ENCODE measurements at regions not wholly inside any gene's neighbourhood (a gene's known extent, or its start where the extent isn't known, plus 50 kb on each side); places are given as distances from the start of the nearest gene placed in this dataset.
"Not testable (repeated sequence)": the region's sequence is repeated elsewhere in the genome, so short reads cannot be mapped to it uniquely, and the experiment has no call there.

DNA sequence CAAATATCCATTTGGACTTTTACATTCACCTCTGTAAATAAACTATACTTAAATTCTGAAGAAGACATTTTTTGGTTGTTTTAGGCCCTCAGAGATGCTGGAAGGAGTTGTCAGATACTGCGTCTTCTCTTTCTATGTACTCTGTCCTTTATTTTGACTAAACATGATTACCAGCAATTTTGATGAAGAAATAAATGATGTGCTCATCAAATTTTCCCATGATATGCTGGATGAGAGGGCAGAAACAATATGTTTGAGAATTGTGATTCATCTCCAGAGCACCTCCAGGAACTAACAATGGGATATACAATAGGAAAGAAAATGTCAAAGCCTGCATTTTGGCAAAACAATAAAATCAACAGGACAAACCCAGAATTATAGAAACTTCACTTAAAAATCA lies 481.6 kb upstream of the HS3ST5 start:
- Mint-ChIP-seq H3K4me1 (ENCODE audit: low read depth, unreplicated experiment) (no peaks in the 10 kb centered on the region), H3K36me3 (ENCODE audit: unreplicated experiment) (no peaks in the 10 kb centered on the region), H3K4me3 (ENCODE audit: unreplicated experiment) (no peak overlapping the region), H3K27me3 (ENCODE audit: unreplicated experiment) (no peaks in the 10 kb centered on the region), H3K27ac (ENCODE audit: unreplicated experiment) (no peak overlapping the region), H3K9me3 (ENCODE audit: unreplicated experiment) (no peaks in the 10 kb centered on the region)
- no peak for DNase-seq
- TF ChIP-seq CTCF (IDR thresholded peaks at IDR 0.05; ENCODE audit: partially characterized antibody, unreplicated experiment): no peak

- Mint-ChIP-seq H3K36me3 (ENCODE audit: unreplicated experiment) (no peaks in the 10 kb centered on the region), H3K4me1 (ENCODE audit: low read depth, unreplicated experiment) (no peaks in the 10 kb centered on the region), H3K27me3 (ENCODE audit: unreplicated experiment) (no peaks in the 10 kb centered on the region), H3K4me3 (ENCODE audit: unreplicated experiment) (no peak overlapping the region), H3K9me3 (ENCODE audit: unreplicated experiment) (no peaks in the 10 kb centered on the region), H3K27ac (ENCODE audit: unreplicated experiment) (no peak overlapping the region)
- TF ChIP-seq CTCF (IDR thresholded peaks at IDR 0.05; ENCODE audit: partially characterized antibody, unreplicated experiment): no peak
- DNase-seq: no peak
Measured at GRCh38 chr6:114816678-114817077, 473.9 kb upstream of the HS3ST5 start.

DNA sequence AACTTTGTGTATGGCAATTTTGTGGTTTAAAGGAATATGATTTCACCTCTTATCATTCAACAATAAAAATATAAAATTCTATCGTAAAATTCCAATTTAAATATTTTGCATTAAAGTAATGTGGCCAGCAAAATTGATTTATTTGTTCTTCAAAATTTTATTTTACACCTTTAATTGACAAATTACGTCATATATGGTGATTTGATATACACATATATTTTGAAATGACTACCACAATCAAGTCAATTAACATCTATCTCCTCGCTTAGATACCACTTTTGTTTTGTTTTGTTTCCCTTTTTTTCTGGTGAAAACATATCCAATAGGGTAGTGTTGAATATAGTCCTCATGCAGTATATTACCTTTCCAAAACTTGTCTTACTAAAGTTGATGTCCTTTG lies 467.6 kb upstream of the HS3ST5 start:
- peaks cover 2% of the 10 kb centered on the region for H3K9me3 Mint-ChIP-seq (ENCODE audit: unreplicated experiment)
- no peak for TF ChIP-seq CTCF (IDR thresholded peaks at IDR 0.05; ENCODE audit: partially characterized antibody, unreplicated experiment)
- H3K4me3 Mint-ChIP-seq (ENCODE audit: unreplicated experiment): no peak overlapping the region
- H3K27me3 Mint-ChIP-seq (ENCODE audit: unreplicated experiment): no peaks in the 10 kb centered on the region
- H3K36me3 Mint-ChIP-seq (ENCODE audit: unreplicated experiment): peaks cover 7% of the 10 kb centered on the region
- no peak overlapping the region for H3K27ac Mint-ChIP-seq (ENCODE audit: unreplicated experiment)
- DNase-seq: no peak
- no peaks in the 10 kb centered on the region for H3K4me1 Mint-ChIP-seq (ENCODE audit: low read depth, unreplicated experiment)

DNA sequence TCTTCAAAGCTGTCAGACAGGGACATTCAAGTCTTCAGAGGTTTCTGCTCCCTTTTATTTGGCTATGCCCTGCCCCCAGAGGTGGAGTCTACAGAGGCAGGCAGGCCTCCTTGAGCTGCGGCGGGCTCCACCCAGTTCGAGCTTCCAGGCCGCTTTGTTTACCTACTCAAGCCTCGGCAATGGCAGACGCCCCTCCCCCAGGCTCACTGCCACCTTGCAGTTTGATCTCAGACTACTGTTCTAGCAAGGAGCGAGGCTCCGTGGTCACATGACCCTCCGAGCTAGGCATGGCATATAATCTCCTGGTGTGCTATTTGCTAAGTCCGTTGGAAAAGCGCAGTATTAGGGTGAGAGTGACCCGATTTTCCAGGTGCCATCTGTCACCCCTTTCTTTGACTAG lies 462.6 kb upstream of the HS3ST5 start:
- H3K4me1 Mint-ChIP-seq (ENCODE audit: low read depth, unreplicated experiment); H3K9me3 Mint-ChIP-seq (ENCODE audit: unreplicated experiment); H3K4me3 Mint-ChIP-seq (ENCODE audit: unreplicated experiment); H3K27ac Mint-ChIP-seq (ENCODE audit: unreplicated experiment); DNase-seq; H3K27me3 Mint-ChIP-seq (ENCODE audit: unreplicated experiment): not testable (repeated sequence)
- peaks cover 13% of the 10 kb centered on the region for H3K36me3 Mint-ChIP-seq (ENCODE audit: unreplicated experiment)

DNA sequence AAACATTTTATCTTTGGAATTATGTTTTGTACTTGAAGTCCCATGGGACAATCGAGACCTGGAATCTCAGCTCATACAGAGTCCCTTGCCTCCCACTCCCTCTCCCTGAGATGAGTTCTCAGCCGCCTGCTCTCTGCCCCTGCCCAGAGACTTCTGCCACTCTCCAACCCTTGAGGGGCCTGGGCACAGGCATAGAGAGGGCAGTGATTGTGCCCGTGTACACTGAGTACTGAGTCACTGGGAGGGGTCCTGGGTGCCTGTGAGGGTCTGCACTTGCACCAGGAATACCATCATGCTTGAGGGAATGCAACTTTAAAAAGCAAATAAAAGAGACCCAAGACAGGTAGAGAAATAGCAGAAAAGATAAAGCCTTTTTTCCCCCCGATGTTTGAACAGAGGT lies 453.8 kb upstream of the HS3ST5 start:
- no peak for TF ChIP-seq CTCF (IDR thresholded peaks at IDR 0.05; ENCODE audit: partially characterized antibody, unreplicated experiment)
- Mint-ChIP-seq H3K27ac (ENCODE audit: unreplicated experiment) (no peak overlapping the region), H3K27me3 (ENCODE audit: unreplicated experiment) (no peaks in the 10 kb centered on the region), H3K4me3 (ENCODE audit: unreplicated experiment) (no peak overlapping the region), H3K9me3 (ENCODE audit: unreplicated experiment) (no peaks in the 10 kb centered on the region), H3K36me3 (ENCODE audit: unreplicated experiment) (no peaks in the 10 kb centered on the region), H3K4me1 (ENCODE audit: low read depth, unreplicated experiment) (no peaks in the 10 kb centered on the region)
- no peak for DNase-seq

GRCh38 chr6:114793428-114793827 lies 450.6 kb upstream of the HS3ST5 start:
- Mint-ChIP-seq H3K4me1 (ENCODE audit: low read depth, unreplicated experiment) (no peaks in the 10 kb centered on the region), H3K36me3 (ENCODE audit: unreplicated experiment) (no peaks in the 10 kb centered on the region), H3K27me3 (ENCODE audit: unreplicated experiment) (no peaks in the 10 kb centered on the region), H3K4me3 (ENCODE audit: unreplicated experiment) (no peak overlapping the region), H3K9me3 (ENCODE audit: unreplicated experiment) (no peaks in the 10 kb centered on the region), H3K27ac (ENCODE audit: unreplicated experiment) (no peak overlapping the region)
- TF ChIP-seq CTCF (IDR thresholded peaks at IDR 0.05; ENCODE audit: partially characterized antibody, unreplicated experiment): no peak
- DNase-seq: no peak
